ENCODE measurements at regions not wholly inside any gene's neighbourhood (a gene's known extent, or its start where the extent isn't known, plus 50 kb on each side); places are given as distances from the start of the nearest gene placed in this dataset.

DNA sequence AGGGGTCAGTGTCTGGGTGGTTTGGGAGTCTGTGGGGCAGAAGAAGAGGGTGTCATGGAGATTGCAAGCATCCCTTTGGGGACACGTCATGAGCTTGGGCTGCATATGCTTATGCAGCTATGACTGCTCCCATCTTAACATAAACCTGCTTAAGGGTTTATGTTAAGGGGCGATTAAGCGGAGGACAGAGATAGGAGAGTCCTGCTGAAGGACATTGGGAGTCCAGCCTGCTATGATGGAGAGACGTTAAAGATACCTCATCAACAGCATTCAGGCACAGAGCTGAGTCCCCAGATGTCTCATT is 76.8 kb upstream of the AKR1E2 start:
- TF ChIP-seq, protein P1, sequence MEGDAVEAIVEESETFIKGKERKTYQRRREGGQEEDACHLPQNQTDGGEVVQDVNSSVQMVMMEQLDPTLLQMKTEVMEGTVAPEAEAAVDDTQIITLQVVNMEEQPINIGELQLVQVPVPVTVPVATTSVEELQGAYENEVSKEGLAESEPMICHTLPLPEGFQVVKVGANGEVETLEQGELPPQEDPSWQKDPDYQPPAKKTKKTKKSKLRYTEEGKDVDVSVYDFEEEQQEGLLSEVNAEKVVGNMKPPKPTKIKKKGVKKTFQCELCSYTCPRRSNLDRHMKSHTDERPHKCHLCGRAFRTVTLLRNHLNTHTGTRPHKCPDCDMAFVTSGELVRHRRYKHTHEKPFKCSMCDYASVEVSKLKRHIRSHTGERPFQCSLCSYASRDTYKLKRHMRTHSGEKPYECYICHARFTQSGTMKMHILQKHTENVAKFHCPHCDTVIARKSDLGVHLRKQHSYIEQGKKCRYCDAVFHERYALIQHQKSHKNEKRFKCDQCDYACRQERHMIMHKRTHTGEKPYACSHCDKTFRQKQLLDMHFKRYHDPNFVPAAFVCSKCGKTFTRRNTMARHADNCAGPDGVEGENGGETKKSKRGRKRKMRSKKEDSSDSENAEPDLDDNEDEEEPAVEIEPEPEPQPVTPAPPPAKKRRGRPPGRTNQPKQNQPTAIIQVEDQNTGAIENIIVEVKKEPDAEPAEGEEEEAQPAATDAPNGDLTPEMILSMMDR (IDR thresholded peaks at IDR 0.05; ENCODE audit: extremely low read depth, missing control alignments): no peak
- DNase-seq (ENCODE audit: low spot score): no peak

DNA sequence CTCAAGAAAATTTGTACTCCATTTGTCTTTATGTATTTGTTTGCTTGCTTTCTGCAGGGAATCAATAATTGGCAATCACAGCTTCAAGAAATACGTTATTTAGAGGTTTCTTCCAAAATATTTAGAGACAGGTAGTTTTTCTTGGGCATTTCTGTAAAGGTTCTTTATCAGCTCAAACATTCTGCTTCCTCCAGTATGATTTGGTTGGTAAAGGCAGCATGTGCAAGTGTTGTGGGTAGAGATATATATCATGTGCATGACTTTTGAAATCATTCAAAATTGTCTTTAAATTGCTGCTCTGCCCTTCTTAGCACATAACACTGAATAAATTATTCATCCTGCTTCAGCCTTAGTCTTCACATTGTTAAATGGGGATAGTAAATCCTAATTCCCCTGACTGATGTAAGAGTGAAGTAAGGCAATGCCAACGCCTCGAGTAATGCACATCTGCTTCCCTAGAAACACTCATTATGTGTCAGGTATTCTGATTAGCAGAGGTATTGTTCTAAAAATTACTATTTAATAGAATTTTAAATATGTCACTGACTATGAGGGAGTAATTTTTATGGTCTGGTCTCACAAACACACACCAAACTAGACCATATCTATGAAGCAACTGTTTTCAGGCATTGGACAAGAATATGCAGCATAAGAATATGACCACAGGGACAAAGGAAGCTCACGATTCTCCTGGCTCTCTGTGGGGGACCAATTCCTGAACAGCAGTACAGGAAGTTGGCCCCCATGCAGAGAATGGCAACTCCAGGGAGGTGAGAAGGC is 77.3 kb upstream of the AKR1E2 start:
- no peak for DNase-seq (ENCODE audit: low spot score)
- TF ChIP-seq, protein P1 (IDR thresholded peaks at IDR 0.05; ENCODE audit: extremely low read depth, missing control alignments): no peak

DNA sequence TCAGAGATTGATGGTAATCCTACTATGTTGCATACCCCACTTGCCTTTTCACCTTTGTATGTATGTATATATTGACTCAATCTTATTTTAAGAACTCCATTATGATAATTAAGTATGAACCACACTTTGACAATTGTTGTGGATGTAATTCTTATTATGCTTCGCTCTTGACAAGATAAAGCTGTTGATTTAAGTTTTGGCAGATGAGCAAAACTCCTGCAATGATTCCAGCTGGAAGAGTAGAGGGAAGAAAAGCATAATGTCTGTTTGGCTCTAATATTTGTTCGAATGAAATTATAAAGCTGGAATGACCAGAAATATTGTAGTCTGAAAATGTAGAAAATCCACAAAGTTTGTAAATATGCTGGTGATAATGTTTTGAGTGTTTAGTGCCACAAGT is 83.8 kb upstream of the AKR1E2 start:
- TF ChIP-seq, protein P1 (IDR thresholded peaks at IDR 0.05; ENCODE audit: extremely low read depth, missing control alignments): no peak
- no peak for DNase-seq (ENCODE audit: low spot score)

DNA sequence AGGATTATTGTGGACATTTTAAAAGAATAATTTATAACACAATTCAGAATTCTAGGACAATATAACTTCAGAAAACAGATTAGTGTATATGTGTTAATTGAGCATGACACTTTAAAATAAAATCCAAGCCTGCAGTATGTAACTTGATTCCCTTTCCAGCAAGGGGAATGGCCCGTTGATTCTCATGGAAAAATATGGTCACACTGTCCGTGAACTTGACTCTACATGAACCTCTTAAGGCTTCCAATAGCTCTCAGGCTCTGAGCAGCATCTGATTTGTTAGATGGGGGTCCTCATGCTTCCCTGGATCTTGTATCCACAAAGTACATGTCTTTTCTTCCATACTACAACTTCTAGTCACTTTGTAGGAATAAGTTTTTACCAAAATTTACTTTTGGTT is 85.5 kb upstream of the AKR1E2 start:
- TF ChIP-seq, protein P1 (IDR thresholded peaks at IDR 0.05; ENCODE audit: extremely low read depth, missing control alignments): no peak
- DNase-seq (ENCODE audit: low spot score): no peak

DNA sequence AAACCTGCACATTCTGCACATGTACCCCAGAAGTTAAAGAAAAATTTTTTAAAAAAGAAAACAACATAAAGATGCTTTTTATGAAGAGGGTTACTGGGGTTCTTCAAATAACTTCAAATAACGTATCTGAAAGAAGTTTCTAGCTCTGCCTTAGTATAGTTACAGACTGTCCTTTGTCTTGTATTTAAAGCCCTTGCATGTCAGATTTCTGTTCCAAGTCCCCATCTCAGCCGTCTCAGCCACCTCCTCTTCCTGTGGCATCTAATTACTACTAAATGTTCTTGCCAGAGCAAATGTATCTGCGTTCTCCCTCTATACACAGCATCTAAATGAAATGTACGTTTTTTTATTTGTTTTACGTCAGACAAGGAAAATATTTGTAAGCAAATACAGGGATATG is 89.4 kb upstream of the AKR1E2 start:
- no peak for DNase-seq (ENCODE audit: low spot score)
- TF ChIP-seq, protein P1 (IDR thresholded peaks at IDR 0.05; ENCODE audit: extremely low read depth, missing control alignments): no peak

DNA sequence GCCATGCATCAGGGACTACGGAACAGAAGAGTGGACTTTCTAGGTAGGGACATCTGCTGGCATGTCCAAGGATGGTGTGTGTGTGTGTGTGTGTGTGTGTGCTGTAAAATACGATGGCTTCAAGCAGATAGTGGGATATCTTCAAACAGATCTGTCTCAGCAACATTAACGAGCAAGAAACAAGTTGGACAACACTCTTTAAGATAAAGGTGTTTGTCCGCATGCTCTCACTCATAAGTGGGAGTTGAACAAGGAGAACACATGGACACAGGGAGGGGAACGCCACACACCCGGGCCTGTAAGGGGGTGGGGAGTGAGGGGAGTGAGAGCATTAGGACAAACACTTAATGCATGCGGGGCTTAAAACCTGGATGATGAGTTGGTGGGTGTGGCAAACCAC is 89.8 kb upstream of the AKR1E2 start:
- DNase-seq (ENCODE audit: low spot score): no peak
- TF ChIP-seq, protein P1 (IDR thresholded peaks at IDR 0.05; ENCODE audit: extremely low read depth, missing control alignments): no peak

DNA sequence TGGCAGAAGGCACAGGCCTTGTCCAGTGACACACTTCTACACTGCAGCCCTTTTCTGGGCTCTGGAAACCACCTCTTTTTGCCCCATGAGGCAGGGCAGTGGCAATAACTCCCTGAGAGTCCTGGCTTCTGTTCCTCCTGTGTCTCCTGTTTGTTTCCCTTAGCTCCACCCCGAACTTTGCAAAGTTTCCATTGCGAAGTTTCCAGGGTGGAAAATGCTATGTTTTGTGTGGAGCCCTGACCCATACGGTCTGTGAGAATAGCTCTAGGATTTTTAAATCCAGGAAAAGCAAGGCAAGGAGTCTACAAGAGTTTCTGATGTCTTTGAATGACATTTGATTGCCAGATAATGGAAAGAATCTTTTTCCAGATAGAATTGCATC is 92.2 kb upstream of the AKR1E2 start:
- no peak for DNase-seq (ENCODE audit: low spot score)
- TF ChIP-seq, protein P1 (IDR thresholded peaks at IDR 0.05; ENCODE audit: extremely low read depth, missing control alignments): no peak

Measured in GM20000 (cell line).